Neural progenitor cell (in vitro differentiated cells): ENCODE measurements at regions not wholly inside any gene's neighbourhood (a gene's known extent, or its start where the extent isn't known, plus 50 kb on each side); places are given as distances from the start of the nearest gene placed in this dataset.

ENCODE experiments used
- DNase-seq: peaks from one replicate; pipeline ENCODE4 v3.0.0-alpha.2; 2016; ENCODE audit warnings: low spot score
- H2AFZ ChIP-seq: fragments of 200-600 bp; sonication (generic); replicated peaks from 2 replicates; pipeline ENCODE4 v1.6.1; 2016; ENCODE audit warnings: antibody characterized with exemption
- H3F3A ChIP-seq: fragments of 200-600 bp; sonication (generic); 2 replicates; pipeline ENCODE4 v1.6.1; 2016; ENCODE audit warnings: antibody characterized with exemption, low read depth
- H3K27ac ChIP-seq: fragments of 200-600 bp; sonication (generic); 2 replicates; pipeline ENCODE4 v1.5.1; 2016; ENCODE audit warnings: mild to moderate bottlenecking
- H3K27me3 ChIP-seq: fragments of 200-600 bp; sonication (generic); 2 replicates; pipeline ENCODE4 v1.6.1; 2016; ENCODE audit warnings: mild to moderate bottlenecking, moderate library complexity
- H3K36me3 ChIP-seq: fragments of 200-600 bp; sonication (generic); 2 replicates; pipeline ENCODE4 v1.5.1; 2016
- H3K4me1 ChIP-seq: fragments of 200-600 bp; sonication (generic); 2 replicates; pipeline ENCODE4 v1.6.1; 2016; ENCODE audit warnings: mixed run types
- H3K4me2 ChIP-seq: fragments of 200-600 bp; sonication (generic); 2 replicates; pipeline ENCODE4 v1.6.1; 2016
- H3K4me3 ChIP-seq: fragments of 200-600 bp; sonication (generic); 2 replicates; pipeline ENCODE4 v1.5.1; 2016
- H3K79me2 ChIP-seq: fragments of 200-600 bp; sonication (generic); 2 replicates; pipeline ENCODE4 v1.6.1; 2016; ENCODE audit warnings: low read depth
- H3K9ac ChIP-seq: fragments of 200-600 bp; sonication (generic); 2 replicates; pipeline ENCODE4 v1.6.1; 2016
- H3K9me3 ChIP-seq: fragments of 200-600 bp; sonication (generic); 2 replicates; pipeline ENCODE4 v1.5.1; 2016; ENCODE audit warnings: low read depth
- H4K20me1 ChIP-seq: fragments of 200-600 bp; sonication (generic); 2 replicates; pipeline ENCODE4 v1.6.1; 2016; ENCODE audit warnings: low read depth
- H3K27ac Mint-ChIP-seq: 3 replicates; pipeline ENCODE4 v1.8.0; 2021; ENCODE audit warnings: mixed read lengths
- H3K27me3 Mint-ChIP-seq: 2 replicates; pipeline ENCODE4 v1.8.0; 2022; ENCODE audit warnings: low read depth, mild to moderate bottlenecking, inconsistent platforms, moderate library complexity, mixed read lengths; ENCODE audit not compliant: insufficient read depth
- H3K36me3 Mint-ChIP-seq: 3 replicates; pipeline ENCODE4 v1.8.0; 2021; ENCODE audit warnings: mixed read lengths
- H3K4me1 Mint-ChIP-seq: 3 replicates; pipeline ENCODE4 v1.8.0; 2021; ENCODE audit warnings: mixed read lengths
- H3K4me3 Mint-ChIP-seq: 3 replicates; pipeline ENCODE4 v1.8.0; 2021; ENCODE audit warnings: mild to moderate bottlenecking, moderate library complexity, mixed read lengths
- H3K9me3 Mint-ChIP-seq: 3 replicates; pipeline ENCODE4 v1.8.0; 2020; ENCODE audit warnings: mixed read lengths
- EZH2 ChIP-seq: fragments of 200-600 bp; sonication (generic); IDR thresholded peaks from 2 replicates; pipeline ENCODE4 v1.6.1; 2017; ENCODE audit warnings: antibody characterized with exemption, mild to moderate bottlenecking, moderate library complexity
- EZH2phosphoT487 ChIP-seq: fragments of 200-600 bp; sonication (generic); IDR thresholded peaks from 2 replicates; pipeline ENCODE4 v1.6.1; 2017; ENCODE audit warnings: antibody characterized with exemption
- TF ChIP-seq, protein P1 (sequence below): fragments of 200-600 bp; sonication (generic); IDR thresholded peaks from 2 replicates; pipeline ENCODE4 v1.5.1; 2017; ENCODE audit warnings: antibody characterized with exemption, mild to moderate bottlenecking

DNA sequence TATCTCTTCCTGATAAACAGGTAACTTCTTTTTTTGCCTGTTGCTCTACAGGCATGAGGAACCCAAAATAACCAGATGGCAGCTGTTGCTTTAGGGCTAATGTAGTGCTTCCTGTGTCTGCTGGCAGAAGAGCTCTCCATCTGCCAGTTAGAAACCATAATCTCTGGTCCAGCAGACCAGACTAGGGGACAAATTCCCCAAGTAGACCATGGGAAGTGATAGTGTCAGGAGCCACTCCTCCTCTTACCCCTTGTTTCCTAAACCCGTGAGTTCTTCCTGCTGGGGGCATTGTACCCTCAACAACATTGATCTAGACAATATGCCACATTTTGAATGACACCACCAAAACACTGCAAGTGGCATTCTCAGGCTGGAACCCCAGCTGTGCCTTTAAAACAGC lies 135.9 kb downstream of the DLEU7 start:
- no peaks in the 10 kb centered on the region for H3K79me2 ChIP-seq

DNA sequence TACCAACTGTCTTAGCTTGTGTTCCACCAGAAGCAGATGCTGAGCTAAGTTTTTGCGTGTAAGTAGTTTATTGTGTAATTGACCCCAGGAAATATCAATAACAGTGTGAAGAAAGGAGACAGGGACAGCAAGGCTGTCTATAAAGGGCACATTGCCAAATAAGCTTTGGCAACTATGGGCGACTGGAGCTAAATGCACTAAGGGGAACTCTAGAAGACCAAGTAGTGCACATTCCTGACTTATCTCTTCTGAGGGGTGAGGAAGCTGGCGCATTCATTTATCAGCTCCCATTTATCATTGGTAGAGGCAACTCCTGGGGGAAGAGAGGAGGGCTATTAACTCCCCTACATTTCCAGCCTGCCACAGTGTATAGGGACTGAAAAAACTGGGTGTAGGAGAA lies 135.0 kb downstream of the DLEU7 start:
- TF ChIP-seq EZH2 (no peak), EZH2phosphoT487 (no peak)
- TF ChIP-seq, protein P1, sequence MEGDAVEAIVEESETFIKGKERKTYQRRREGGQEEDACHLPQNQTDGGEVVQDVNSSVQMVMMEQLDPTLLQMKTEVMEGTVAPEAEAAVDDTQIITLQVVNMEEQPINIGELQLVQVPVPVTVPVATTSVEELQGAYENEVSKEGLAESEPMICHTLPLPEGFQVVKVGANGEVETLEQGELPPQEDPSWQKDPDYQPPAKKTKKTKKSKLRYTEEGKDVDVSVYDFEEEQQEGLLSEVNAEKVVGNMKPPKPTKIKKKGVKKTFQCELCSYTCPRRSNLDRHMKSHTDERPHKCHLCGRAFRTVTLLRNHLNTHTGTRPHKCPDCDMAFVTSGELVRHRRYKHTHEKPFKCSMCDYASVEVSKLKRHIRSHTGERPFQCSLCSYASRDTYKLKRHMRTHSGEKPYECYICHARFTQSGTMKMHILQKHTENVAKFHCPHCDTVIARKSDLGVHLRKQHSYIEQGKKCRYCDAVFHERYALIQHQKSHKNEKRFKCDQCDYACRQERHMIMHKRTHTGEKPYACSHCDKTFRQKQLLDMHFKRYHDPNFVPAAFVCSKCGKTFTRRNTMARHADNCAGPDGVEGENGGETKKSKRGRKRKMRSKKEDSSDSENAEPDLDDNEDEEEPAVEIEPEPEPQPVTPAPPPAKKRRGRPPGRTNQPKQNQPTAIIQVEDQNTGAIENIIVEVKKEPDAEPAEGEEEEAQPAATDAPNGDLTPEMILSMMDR = no peak
- Histone ChIP-seq H3K9me3 (no peaks in the 10 kb centered on the region), H3K79me2 (no peaks in the 10 kb centered on the region), H3K27ac (no peak overlapping the region), H3K4me2 (no peak overlapping the region), H2AFZ (no peak overlapping the region), H3K36me3 (no peaks in the 10 kb centered on the region), H3K4me1 (no peaks in the 10 kb centered on the region), H3K27me3 (no peaks in the 10 kb centered on the region), H3F3A (no peaks in the 10 kb centered on the region), H4K20me1 (no peaks in the 10 kb centered on the region), H3K4me3 (no peak overlapping the region), H3K9ac (no peak overlapping the region)
- no peaks in the 10 kb centered on the region for H3K4me1 Mint-ChIP-seq
- no peak overlapping the region for H3K27ac Mint-ChIP-seq
- DNase-seq = no peak
- no peak overlapping the region for H3K4me3 Mint-ChIP-seq
- H3K36me3 Mint-ChIP-seq = no peaks in the 10 kb centered on the region
- H3K27me3 Mint-ChIP-seq = peaks cover 3% of the 10 kb centered on the region
- H3K9me3 Mint-ChIP-seq = no peaks in the 10 kb centered on the region

More for the DNA sequence above, 135.9 kb downstream of the DLEU7 start:
- Histone ChIP-seq H3K4me3 (no peak overlapping the region), H2AFZ (no peak overlapping the region), H3K4me2 (no peak overlapping the region), H3K9me3 (no peaks in the 10 kb centered on the region), H3K36me3 (no peaks in the 10 kb centered on the region), H3K9ac (no peak overlapping the region), H3K4me1 (no peaks in the 10 kb centered on the region), H3K27me3 (no peaks in the 10 kb centered on the region), H4K20me1 (no peaks in the 10 kb centered on the region), H3F3A (no peaks in the 10 kb centered on the region), H3K27ac (no peak overlapping the region)
- no peaks in the 10 kb centered on the region for H3K36me3 Mint-ChIP-seq
- H3K27me3 Mint-ChIP-seq = peaks cover under 1% of the 10 kb centered on the region
- H3K4me3 Mint-ChIP-seq = no peak overlapping the region
- no peak for DNase-seq
- H3K4me1 Mint-ChIP-seq = no peaks in the 10 kb centered on the region
- TF ChIP-seq, protein P1 = no peak
- TF ChIP-seq EZH2phosphoT487 = no peak
- no peak for TF ChIP-seq EZH2
- no peak overlapping the region for H3K27ac Mint-ChIP-seq
- no peaks in the 10 kb centered on the region for H3K9me3 Mint-ChIP-seq

DNA sequence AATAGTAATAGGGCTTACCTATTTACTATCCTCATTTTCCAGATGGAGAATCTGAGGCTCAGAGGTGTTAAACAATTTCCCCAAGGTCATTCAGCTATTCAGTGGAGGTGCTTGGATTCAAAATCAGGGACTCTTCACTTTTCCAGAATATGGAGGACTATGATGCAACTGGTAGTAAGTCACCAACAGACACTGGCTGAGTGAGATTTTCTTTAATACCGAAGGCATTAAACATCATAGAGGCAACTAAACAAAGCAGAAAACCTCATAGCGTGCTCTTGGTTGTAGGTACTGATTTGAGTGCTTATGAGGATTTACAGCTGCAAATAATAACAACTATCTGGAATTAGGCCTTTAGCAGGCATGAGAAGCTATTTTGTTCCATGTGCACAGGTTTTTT lies 134.4 kb downstream of the DLEU7 start:
- no peak overlapping the region for H3K4me3 Mint-ChIP-seq
- no peak overlapping the region for H3K4me2 ChIP-seq
- DNase-seq = no peak
- H3K9ac ChIP-seq = no peak overlapping the region
- H3K79me2 ChIP-seq = no peaks in the 10 kb centered on the region
- no peaks in the 10 kb centered on the region for H3K4me1 Mint-ChIP-seq
- no peaks in the 10 kb centered on the region for H3K36me3 ChIP-seq
- no peak for TF ChIP-seq EZH2
- TF ChIP-seq EZH2phosphoT487 = no peak
- TF ChIP-seq, protein P1 = no peak
- H3K27ac ChIP-seq = no peak overlapping the region
- no peaks in the 10 kb centered on the region for H3K9me3 ChIP-seq
- no peaks in the 10 kb centered on the region for H3K36me3 Mint-ChIP-seq
- H3K27ac Mint-ChIP-seq = no peak overlapping the region
- no peaks in the 10 kb centered on the region for H3K9me3 Mint-ChIP-seq
- H3K27me3 ChIP-seq = no peaks in the 10 kb centered on the region
- no peaks in the 10 kb centered on the region for H4K20me1 ChIP-seq
- H3K27me3 Mint-ChIP-seq = peaks cover 3% of the 10 kb centered on the region
- H3K4me1 ChIP-seq = no peaks in the 10 kb centered on the region
- H3K4me3 ChIP-seq = no peak overlapping the region
- no peaks in the 10 kb centered on the region for H3F3A ChIP-seq
- no peak overlapping the region for H2AFZ ChIP-seq
